ENCODE measurements at regions not wholly inside any gene's neighbourhood (a gene's known extent, or its start where the extent isn't known, plus 50 kb on each side); places are given as distances from the start of the nearest gene placed in this dataset.

GRCh38 chr4:188328966-188329365, 189.7 kb downstream of the TRIML1 start:
- intact Hi-C loops (cut with DNase I; ENCODE audit: low total_unique reads), result no loop called here
- 84 to 93% (median 87%) methylated on average over 7 of the region's 7 CpGs for WGBS, 5 donors
- no peak for TF ChIP-seq POLR2A (IDR thresholded peaks at IDR 0.05)
- no peaks in the 10 kb centered on the region for H3K27me3 ChIP-seq (replicated peaks in 1 of 7)
- no peak for DNase-seq
- no peaks in the 10 kb centered on the region for H3K36me3 ChIP-seq
- H3K9me3 ChIP-seq, result peaks cover 0 to 22% (median 1%) of the 10 kb centered on the region in 8 donors
- H3K27ac ChIP-seq, result no peak overlapping the region
- H3K4me3 ChIP-seq, result no peak overlapping the region
- no peaks in the 10 kb centered on the region for H3K4me1 ChIP-seq

- no peak overlapping the region for H3K27ac ChIP-seq
- H3K4me1 ChIP-seq, result no peaks in the 10 kb centered on the region
- no peaks in the 10 kb centered on the region for H3K36me3 ChIP-seq
- no peak overlapping the region for H3K4me3 ChIP-seq
- TF ChIP-seq POLR2AphosphoS5 (IDR thresholded peaks at IDR 0.05) (no peak), CTCF (IDR thresholded peaks at IDR 0.05 in 8 of 11, conservative IDR thresholded peaks at IDR 0.05 in 3 of 11) (no peak), POLR2A (IDR thresholded peaks at IDR 0.05) (no peak)
- intact Hi-C loops (cut with DNase I; ENCODE audit: low total_unique reads), result no loop called here
- 81 to 89% (median 86%) methylated on average over 4 of the region's 4 CpGs for WGBS, 5 donors
- DNase-seq, result no peak
- peaks cover 0 to 22% (median 1%) of the 10 kb centered on the region in 8 donors for H3K9me3 ChIP-seq
- H3K27me3 ChIP-seq (replicated peaks in 1 of 7), result no peaks in the 10 kb centered on the region
Observed at GRCh38 chr4:188329521-188329920, 190.3 kb downstream of the TRIML1 start.

GRCh38 chr4:188332265-188332664, 193.0 kb downstream of the TRIML1 start:
- H3K36me3 ChIP-seq, result no peaks in the 10 kb centered on the region
- 73 to 94% (median 77%) methylated on average over 2 of the region's 2 CpGs for whole genome bisulfite sequencing, 5 donors
- H3K4me1 ChIP-seq, result no peaks in the 10 kb centered on the region
- H3K27me3 ChIP-seq (replicated peaks in 1 of 7), result no peaks in the 10 kb centered on the region
- intact Hi-C loops (cut with DNase I; ENCODE audit: low total_unique reads), result no loop called here
- TF ChIP-seq POLR2A (IDR thresholded peaks at IDR 0.05) (no peak), POLR2AphosphoS5 (IDR thresholded peaks at IDR 0.05) (no peak), CTCF (IDR thresholded peaks at IDR 0.05 in 8 of 11, conservative IDR thresholded peaks at IDR 0.05 in 3 of 11) (no peak)
- no peak overlapping the region for H3K27ac ChIP-seq
- DNase-seq, result no peak
- H3K9me3 ChIP-seq, result peaks cover 0 to 35% (median 2%) of the 10 kb centered on the region in 8 donors
- H3K4me3 ChIP-seq, result no peak overlapping the region

DNA sequence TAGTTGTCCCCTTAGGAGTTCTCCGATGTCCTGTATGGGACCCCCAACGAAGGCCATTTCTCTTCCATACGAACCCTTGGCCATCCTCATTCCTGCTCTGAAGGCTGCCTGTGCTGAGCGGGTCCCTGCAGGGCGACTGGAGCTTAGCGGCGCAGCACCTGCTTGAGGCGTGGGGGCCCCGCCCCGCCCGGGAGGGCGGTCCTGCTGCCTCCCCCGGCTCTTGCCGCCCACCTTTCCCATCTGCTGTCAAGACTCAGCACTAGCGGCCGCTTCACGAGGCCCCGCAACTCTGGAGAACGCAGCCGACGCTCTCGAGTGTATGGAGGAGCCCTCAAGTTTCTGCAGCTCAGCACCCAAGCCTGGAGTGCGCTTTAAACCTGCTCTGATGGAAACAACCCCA, 197.7 kb downstream of the TRIML1 start:
- no peaks in the 10 kb centered on the region for H3K4me1 ChIP-seq
- H3K27ac ChIP-seq, result no peak overlapping the region
- H3K9me3 ChIP-seq, result peaks cover 0 to 22% (median 0%) of the 10 kb centered on the region in 8 donors
- WGBS, 5 donors, result 91 to 96% (median 95%) methylated on average over 21 to 23 of the region's 23 CpGs
- no peak for DNase-seq
- intact Hi-C loops (cut with DNase I; ENCODE audit: low total_unique reads), result no loop called here
- H3K27me3 ChIP-seq (replicated peaks in 1 of 7), result no peaks in the 10 kb centered on the region
- no peak for TF ChIP-seq POLR2AphosphoS5 (IDR thresholded peaks at IDR 0.05)
- TF ChIP-seq POLR2A (IDR thresholded peaks at IDR 0.05), result no peak
- no peak for TF ChIP-seq CTCF (IDR thresholded peaks at IDR 0.05 in 8 of 11, conservative IDR thresholded peaks at IDR 0.05 in 3 of 11)
- no peaks in the 10 kb centered on the region for H3K36me3 ChIP-seq
- no peak overlapping the region for H3K4me3 ChIP-seq

- WGBS, 5 donors, result 82 to 90% (median 86%) methylated on average over 7 of the region's 7 CpGs
- Histone ChIP-seq H3K27ac (no peak overlapping the region), H3K4me1 (no peaks in the 10 kb centered on the region), H3K27me3 (replicated peaks in 1 of 7) (no peaks in the 10 kb centered on the region), H3K9me3 (peaks cover 0 to 32% (median 0%) of the 10 kb centered on the region in 8 donors), H3K36me3 (no peaks in the 10 kb centered on the region), H3K4me3 (no peak overlapping the region)
- DNase-seq, result no peak
- TF ChIP-seq POLR2A (IDR thresholded peaks at IDR 0.05) (no peak), CTCF (IDR thresholded peaks at IDR 0.05 in 8 of 11, conservative IDR thresholded peaks at IDR 0.05 in 3 of 11) (no peak), POLR2AphosphoS5 (IDR thresholded peaks at IDR 0.05) (no peak)
- intact Hi-C loops (cut with DNase I; ENCODE audit: low total_unique reads), result no loop called here
Observed at GRCh38 chr4:188341428-188341827, 202.2 kb downstream of the TRIML1 start.

Data from spleen (tissue), 11 donors.